ENCODE measurements at regions not wholly inside any gene's neighbourhood (a gene's known extent, or its start where the extent isn't known, plus 50 kb on each side); places are given as distances from the start of the nearest gene placed in this dataset.
"Not testable (repeated sequence)": the region's sequence is repeated elsewhere in the genome, so short reads cannot be mapped to it uniquely, and the experiment has no call there.

DNA sequence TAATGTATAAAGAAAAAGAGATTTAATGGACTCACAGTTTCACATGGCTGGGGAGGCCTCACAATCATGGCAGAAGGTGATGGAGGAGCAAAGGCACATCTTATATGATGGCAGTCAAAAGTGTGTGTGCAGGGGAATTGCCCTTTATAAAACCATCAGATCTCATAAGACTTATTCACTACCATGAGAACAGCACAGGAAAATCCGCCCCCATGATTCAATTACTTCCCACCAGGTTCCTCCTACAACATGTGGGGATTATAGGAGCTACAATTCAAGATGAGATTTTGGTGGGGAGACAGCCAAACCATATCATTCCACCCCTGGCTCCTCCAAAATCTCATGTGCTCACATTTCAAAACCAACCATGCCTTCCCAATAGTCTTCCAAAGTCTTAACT, 82.5 kb upstream of the ANKRD1 start:
- DNase-seq (ENCODE audit: low read depth): not testable (repeated sequence)

DNA sequence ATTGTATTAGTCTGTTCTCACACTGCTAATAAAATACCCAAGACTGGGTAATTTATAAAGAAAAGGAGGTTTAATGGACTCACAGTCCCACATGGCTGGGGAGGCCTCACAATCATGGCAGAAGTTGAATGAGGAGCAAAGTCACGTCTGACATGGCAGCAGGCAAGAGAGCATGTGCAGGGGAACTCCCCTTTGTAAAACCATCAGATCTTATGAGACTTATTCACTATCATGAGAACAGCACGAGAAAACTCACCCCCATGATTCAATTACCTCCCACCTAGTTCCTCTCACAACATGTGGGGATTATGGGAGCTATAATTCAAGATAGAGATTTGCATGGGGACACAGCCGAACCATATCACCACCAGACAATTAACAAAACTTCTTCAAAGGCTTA, 84.4 kb upstream of the ANKRD1 start:
- not testable (repeated sequence) for DNase-seq (ENCODE audit: low read depth)

DNA sequence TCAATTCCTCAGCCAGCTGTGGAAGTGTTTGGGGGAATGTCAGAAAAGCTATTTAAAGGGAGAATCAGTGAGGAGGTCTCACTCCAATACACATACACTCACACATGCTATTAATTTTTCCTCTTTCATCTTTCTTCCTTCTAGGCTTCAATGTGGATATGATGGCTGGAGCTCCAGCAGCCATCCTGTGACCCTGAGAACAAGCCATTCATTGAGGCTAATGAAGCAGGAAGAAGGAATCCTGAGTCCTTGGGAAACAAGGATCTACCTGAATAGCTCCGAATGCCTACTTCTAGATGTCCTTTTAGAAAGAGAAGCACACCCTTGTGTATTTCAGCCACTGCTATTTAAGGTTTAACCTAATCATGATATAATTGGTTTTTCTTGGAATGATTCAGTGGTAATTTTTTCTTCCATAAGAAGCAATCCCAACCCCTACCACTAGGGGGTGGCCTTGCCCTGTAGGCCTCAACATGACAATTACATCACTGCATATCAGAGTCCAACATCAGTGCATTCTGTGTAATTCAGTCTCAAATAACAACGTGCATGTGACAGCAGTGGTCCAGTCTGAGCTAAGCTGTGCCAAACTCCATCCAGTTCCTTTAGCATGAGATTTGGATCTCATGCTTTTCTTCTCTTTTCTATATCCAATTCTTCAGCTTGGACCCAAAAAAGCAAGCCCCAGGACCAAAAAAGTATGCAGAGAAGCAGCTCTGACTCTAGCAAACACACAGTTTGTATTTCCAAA, 85.3 kb upstream of the ANKRD1 start:
- peak; percentile 67 for DNase-seq (ENCODE audit: low read depth)

DNA sequence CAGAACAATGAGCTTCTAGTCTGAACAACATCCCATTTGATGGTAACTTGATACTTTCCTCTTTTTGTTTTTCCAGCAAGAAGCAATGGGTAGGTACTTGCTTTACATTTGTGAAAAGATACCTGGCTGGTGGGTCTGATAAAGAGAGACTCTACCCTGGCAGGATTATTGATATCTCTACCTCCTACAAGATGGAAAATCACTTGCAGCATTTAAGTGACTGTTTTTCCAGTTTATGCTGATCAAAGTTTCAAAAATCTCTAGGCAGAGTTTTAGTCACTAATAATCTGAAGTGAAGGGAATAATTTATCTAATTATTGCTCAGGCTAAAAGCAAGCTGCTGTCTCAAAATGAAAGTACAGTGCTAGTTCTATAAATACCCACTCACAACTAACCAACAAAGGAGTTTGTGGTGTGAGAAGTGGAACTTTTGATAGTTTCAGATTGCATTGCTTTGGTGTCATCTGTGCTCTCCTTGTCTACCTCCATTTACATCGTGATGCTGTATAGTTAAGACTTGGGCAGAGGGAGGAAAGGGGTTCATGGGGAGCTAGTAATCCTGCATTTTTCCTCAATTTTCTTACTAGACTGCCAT, 86.0 kb upstream of the ANKRD1 start:
- no peak for DNase-seq (ENCODE audit: low read depth)

DNA sequence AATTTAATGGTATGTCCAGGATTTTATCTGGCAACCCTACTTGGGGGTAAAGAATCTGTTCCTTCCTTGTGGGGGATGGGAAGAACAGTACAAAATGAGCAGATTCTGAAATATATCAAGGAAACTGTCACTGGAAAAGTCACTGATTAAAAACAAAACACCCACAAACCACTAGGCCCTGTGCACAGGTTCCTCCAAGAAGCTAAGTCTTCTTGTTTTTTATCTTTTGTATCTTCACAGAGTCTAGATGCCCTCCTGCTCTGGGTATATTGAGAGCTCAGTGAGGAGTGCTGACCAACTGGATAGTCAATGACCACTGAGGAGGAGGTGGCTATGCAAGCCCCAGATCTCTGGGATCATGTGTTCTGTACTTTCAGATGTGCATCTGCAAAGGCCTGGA, 86.8 kb upstream of the ANKRD1 start:
- DNase-seq (ENCODE audit: low read depth): no peak

DNA sequence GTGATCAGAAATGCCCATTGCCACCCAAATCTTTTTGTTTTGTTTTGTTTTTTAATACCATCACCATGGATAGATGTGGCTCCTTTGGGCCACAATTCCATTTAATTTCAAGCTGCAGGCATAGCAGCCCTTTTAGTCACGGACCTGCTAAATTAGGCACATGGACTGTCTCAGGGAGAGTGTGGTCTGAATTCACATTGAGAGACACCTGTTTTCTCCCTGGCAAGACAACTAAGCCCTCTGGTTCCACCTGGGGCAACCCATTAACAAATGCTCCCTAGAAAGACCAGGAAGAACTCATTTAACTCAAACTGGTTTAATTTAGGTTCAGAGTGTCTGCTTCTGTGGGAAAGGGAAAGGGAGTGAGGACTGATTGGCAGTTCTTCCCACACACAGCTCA, 88.2 kb upstream of the ANKRD1 start:
- no peak for DNase-seq (ENCODE audit: low read depth)

DNA sequence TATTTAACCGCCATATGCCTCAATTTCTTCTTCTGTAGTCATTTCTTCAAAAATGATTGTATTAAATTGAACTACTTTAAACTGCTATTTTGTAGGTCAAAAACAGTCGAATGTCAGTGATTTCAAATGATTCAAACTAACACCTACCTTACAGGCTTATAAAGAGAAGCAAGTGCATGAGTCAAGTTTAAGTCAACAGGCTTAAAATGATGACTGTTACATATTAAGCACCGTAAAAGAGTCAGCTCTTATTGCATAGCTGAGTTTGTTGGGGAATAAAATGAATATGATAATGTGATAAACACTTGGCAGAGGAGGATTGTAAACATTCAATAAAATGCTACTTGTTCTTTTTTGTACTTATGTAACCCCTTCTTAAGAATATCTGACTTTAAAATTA, 90.1 kb upstream of the ANKRD1 start:
- peak; percentile 16 for DNase-seq (ENCODE audit: low read depth)

DNA sequence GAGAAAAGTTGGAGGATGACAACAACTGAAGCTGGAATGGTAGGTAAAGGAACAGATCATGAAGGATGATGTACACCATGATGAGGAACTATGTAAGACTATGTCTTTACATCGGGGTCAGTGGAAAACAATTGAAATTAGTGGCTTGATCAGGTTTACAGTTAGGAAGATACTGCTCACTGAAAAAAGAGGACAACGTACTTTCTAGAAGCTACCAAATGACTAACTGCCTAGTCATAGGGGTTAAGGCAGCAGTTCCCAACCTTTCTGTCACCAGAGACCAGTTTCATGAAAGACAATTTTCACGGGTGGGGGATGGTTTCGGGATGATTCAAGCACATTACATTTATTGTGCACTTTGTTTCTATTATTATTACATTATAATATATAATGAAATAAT, 91.6 kb upstream of the ANKRD1 start:
- DNase-seq (ENCODE audit: low read depth): no peak

DNA sequence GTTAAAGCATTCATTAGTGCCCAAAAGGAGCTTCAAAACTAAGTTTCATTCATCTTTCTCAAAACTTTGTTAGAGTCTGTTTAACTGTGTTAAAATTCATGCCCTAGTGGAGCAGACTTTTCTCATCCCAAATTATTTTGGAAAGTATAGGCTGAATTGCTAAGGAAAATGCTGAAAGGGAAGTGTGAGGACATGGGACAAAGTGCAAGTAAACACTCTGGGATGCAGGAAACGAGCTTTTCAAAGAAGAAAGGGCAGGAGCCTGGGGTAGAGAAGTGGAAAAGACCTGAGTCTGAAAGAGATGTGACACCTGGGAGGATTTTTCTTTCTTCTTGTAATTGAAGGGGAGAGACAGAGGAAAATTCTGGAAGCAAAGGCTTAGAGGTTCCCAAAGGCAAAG, 93.1 kb upstream of the ANKRD1 start:
- DNase-seq (ENCODE audit: low read depth): no peak

DNA sequence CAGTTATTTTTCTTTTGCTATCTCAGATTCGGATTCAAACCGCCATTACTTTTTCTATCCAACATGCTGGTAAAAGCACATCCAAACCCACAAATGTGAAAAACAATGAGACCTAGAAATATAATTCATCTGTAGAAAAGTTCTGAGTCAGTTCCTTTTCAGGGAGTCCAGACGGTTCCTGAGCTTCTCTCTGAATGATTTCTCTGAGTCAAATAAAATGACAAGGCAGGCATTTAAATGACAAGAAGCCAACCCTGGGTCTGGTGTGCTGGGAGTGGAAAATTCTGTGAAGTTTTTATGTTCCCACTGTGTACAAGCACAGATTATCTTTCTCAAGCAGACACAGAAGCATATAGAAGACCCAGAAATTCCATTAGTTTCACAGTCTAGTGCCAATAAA, 96.3 kb upstream of the ANKRD1 start:
- peak; percentile 12 for DNase-seq (ENCODE audit: low read depth)

DNA sequence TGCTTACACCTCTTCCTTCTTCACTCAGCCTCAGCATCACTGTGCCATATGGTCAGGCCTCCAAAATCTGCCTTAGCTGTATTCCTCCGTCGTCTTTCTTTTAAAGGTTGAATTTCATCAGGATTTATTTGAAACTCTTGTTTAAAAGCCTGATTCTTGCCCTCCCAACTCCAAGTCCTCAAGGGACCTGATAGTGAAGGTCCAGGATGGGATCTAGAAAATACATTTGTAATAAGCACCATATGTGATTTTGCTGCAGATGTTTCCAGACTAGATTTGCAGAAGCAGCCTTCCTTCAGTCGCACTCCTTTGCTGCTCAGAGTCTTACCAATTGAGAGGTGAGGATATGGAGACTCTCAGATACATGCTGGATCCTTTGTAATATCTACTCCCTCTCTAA, 101.0 kb upstream of the ANKRD1 start:
- DNase-seq (ENCODE audit: low read depth): no peak

DNA sequence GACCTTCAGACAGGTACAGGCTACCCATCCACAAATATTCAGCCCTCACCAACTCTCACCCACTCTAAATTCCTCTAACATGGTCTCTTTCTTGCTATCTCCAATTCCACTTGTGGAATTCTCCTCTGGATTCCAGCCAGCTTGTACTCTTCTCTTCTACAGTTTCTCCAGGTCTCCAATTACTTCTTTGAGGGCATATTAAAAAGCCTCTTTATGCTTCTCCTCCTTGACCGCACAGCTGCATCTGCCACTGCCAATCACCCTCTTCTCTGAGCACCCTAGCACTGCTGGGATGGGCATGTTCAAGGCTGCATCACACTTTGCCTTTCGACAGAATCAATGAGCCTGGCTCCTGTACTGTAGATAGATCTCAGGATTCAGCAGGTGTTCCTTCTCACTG, 101.5 kb upstream of the ANKRD1 start:
- DNase-seq (ENCODE audit: low read depth): no peak

DNA sequence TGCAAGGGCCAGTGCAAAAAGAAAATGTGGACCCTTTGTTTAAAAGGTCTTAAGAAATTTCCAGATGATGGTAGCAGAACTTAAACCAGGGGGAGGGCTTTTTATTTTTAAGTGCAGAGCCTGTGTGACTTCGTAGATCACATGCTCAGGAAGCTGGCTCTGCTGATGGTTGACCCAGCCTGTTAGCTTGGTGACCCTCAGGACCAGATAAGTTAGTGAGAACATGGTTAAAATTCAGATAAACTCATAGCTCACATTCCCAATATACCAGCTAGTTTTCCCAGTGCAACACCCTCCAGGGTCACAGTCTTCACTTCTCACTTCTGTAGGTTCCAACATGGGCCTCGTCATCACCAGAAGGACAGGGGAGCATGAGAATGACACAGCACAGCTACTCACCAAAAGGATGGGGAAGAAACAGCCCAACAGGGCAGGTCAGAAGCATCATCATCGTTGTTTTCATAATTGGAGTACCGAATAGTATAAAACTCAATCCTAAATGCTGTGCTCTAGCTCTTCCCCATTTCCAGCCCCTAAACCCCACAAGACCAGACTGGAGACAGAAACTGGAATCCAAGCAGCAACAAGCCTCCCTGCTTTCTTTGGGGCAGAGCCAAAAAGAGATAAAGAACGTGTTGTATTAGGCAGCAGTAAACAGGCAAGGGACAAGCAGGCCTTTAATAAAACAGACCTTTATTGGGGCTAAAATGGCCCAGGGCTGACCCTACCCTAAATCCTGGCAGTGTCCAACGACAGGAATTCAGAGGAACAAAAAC, 102.2 kb upstream of the ANKRD1 start:
- DNase-seq (ENCODE audit: low read depth): no peak

DNA sequence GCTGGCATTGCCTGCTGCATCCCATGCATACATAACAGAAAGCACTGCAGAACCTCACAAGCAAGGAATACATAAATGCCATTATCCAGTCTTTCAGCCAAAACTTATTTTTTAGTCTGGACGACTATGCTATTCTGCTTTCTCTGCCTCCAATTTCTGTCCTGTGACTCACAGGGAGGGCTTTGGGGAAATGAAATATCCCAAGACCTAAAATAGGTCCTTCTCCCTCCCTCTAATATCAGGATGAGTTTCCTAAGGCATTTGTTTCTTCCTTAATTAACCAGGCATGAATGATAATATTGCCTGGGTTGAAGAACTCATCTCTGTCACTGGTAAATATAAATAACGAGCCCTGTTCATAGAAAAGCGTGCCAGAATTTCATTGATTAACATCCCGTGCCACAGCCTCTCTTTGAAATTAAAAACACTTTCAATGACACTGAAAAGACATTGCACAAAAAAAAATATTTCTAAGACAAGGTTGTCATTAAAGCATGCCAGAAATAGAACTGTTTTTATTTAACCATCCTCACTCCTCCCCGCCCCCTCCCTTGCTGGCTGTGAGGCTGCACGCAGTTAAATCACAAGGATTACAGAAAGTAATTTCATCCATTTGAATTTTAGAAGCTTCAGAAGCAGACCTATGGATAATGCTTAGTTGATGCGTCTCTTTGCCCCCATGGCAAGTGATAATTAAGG, 103.0 kb upstream of the ANKRD1 start:
- DNase-seq (ENCODE audit: low read depth): no peak

DNA sequence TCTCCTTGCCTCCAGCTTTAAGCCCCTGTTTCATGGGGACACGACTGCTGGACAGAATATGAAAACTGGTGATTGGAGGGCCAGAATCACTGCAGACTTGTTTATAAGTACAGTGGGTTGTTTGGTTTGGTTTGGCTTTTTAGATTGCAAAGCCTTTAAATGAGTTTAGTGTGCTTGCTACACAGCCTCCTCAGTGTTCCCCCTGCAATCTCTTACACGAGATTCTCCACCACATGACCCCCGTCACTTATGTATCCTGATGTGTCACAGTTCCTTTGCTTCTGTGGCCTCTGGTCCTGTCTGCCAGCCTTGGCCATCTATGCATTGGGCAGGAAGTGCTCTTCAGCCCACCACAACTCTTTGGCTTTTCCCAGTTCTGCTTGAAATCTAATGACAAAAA, 103.7 kb upstream of the ANKRD1 start:
- DNase-seq (ENCODE audit: low read depth): no peak

DNA sequence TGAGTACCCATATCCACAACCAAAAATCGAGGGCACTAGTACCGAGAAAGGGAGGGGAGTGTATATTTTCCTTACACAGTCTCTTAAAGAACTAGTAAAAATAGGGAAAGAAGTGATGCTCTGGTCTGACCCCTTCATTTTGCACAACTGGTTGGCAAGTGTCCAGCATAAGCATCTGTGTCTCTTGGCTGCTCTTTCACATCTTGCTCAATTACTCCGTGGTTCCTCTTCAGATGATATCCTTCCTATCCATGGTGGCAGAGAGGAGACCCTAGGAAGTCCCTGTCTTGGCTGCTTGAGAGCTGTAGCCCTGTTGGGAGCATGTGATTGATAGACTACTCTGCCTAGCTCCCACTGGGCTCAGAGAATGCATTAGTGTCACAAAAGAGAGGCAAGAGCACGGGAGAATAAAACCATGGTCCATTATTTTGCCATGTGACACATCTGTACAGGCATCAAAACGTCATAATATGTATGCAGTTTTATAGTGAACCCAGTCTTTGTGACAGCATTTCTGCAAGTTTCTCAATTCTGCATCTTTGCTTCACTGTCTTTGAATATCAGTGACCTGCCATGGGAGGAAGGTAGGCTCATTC, 111.8 kb upstream of the ANKRD1 start:
- no peak for DNase-seq (ENCODE audit: low read depth)

DNA sequence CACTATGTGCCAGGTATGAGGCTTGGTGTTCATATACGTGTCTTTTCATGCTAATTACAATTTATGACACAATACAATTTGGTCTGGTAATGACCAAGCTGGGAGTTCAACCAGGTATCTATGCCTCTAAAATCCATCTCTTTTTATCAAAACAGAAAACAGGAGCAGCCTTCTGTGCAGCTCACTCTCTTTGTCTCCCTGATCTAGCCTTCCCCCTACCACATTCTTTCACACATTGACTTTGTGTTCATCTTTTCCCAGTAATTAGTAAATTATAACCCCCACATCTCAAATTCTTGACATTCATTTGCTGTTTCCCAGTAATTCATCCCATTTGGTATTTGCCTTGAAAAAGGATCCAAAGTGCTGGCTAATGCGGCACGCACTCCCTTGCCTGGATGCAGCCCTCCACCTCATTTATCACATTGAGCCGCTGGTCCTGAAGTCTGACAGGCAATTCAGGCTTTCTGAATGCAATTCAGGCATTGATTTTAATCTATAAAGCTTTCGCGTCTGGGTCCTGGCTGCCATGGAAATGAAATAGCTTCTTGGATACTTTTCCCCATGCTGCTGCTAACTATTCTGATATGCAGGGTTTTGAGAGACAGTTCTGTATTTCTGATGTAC, 112.5 kb upstream of the ANKRD1 start:
- no peak for DNase-seq (ENCODE audit: low read depth)

DNA sequence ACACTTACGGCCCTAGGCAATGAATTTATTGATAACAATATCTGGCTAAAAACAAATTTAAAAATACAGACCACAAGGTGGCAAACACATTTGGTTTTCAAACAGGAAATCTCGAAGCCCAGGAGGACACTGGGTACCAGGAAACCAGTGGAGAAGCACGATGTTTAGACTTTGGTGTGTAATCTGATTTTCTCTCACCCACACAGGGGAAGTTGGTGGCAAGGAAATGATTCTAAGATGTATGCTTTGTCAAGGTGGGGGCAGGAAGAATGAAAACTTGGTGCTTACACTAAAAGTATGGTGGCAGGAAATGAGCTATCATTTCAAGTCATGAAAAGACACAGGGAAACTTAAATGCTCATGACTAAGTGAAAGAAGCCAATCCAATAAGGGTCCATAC, 113.2 kb upstream of the ANKRD1 start:
- DNase-seq (ENCODE audit: low read depth): no peak

DNA sequence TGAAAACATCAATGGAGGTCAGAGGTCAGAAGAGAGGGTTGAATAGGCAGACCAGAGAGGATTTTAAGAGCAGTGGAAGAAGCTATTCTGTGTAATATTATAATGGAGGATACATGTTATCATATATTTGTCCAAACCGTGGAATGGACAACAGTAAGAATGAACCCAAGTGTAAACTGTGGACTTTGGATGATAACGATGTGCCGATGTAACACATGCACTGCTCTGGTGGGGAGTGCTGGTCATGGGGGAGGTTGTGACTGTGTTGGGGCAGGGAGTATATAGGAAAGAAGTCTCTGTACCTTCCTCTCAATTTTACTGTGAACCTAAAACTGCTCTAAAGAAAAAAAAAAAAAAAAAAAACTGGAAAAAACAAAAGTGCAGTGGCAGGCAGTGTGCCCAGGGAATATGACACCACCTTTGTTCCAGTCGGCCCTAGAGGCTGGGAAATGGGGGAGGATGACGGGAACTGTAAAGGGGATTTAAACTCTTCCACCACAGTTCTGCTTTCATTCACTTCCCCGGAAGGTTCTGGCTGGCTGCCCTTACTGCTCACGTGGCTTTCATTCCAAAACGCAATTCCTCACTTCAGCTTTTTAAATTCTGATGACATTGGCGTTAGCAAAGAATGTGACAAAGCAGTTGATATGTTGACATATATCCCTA, 113.7 kb upstream of the ANKRD1 start:
- peak; percentile 84 for DNase-seq (ENCODE audit: low read depth)

DNA sequence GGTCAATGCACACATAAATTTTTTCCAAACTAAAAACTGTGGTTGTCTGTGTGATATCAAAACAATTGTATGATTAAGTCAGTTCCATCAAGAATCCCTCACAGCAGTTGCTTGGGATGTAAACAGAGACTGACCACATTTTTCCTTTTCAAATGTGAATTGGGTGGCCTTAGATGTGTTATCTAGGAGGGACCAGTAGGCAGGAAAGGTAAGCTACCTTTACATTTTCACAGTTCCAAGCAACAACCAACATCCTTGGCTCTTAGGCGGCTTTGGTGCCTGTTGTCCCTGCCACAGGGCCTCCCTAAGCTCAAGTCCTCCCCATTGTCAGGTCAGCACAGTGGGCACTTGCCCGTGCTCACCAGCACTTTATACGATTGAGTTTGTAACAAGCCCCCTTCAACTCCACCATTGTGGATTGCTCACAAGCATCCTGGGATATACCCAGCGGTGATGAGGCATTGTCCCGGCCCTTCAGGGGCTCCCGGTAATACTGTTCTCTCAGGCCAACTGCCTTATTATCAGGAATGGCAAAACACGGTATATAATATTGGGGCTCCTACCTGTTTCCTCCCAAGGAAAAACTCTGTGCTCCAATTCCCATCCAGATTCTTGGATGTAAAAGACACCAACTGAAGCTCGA, 114.9 kb upstream of the ANKRD1 start:
- DNase-seq (ENCODE audit: low read depth): no peak
